ENCODE measurements at regions not wholly inside any gene's neighbourhood (a gene's known extent, or its start where the extent isn't known, plus 50 kb on each side); places are given as distances from the start of the nearest gene placed in this dataset.

GRCh38 chrX:113157496-113157895, 316.9 kb upstream of the AMOT start:
- TF ChIP-seq POLR2A (IDR thresholded peaks at IDR 0.05; ENCODE audit: low read length) (no peak), GATA1 (IDR thresholded peaks at IDR 0.05; ENCODE audit: low read depth, low read length) (no peak)

All from erythroblast (primary cell).